ENCODE measurements at regions not wholly inside any gene's neighbourhood (a gene's known extent, or its start where the extent isn't known, plus 50 kb on each side); places are given as distances from the start of the nearest gene placed in this dataset.
"Not testable (repeated sequence)": the region's sequence is repeated elsewhere in the genome, so short reads cannot be mapped to it uniquely, and the experiment has no call there.

DNA sequence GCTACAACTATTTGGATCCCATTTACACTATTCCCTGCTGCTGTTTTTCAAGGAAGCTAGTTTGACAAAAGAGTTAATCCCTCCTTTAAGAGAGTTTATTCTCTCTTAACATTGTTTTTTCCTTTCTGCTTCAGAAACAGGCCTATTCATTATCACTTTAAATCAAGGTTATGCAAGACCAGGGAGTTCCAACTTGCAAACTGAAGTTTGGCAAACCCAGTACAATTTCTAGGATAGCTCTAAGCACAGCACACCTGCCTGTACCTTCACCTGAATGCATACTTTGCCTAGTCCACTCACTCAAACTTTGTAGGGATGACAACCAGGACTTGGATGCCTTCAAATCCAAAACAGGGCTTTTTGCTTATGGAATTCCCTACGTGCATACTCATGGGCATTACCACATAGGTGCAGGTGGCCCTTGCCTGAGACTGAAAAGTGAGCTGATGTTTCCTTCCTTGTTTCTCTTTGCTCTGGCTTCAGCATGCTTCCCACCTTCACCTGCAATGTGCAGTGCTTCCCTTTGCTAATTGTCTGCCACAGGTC lies 193.8 kb upstream of the MMADHC start:
- DNase-seq = no peak

DNA sequence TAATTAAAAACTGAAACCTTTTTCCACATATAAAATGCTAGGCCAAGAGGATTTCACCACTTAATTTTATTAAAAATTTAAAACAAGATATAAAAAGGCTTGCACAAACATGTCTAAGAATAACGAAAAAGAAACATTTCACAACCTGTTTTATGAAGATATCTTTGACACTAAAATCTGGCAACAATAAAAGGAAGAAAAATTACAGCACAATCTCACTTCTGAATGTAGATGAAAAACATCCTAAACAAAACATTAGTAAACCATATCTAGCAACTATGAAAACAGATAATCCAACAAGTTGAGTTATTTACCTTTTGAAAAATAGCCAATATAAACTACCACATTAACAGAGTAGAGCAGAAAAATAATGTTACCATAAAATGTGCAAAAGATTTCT lies 185.4 kb upstream of the MMADHC start:
- DNase-seq = no peak

DNA sequence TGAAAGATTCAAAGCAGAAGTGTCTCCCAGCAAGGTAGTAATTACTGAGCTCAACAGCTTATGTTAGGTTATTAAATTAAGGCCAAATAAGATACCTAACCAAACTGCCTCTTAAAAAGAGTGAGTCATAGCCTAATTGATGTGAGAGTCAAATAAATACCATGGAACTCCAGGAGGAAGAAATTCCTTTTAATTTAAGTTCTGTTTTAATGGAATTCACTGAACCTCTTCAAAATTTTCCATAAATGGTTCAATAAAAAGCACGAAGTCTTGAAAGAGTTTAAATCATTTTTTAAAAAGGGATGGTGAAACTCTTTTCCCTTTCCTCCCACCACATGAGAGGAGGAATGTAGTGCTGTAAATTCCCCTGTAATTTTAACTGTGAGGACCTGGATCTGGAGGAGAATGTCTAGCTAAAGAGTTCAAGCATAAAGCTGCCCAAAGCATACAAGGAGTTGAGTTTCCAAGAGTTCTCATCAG lies 180.8 kb upstream of the MMADHC start:
- DNase-seq = no peak

DNA sequence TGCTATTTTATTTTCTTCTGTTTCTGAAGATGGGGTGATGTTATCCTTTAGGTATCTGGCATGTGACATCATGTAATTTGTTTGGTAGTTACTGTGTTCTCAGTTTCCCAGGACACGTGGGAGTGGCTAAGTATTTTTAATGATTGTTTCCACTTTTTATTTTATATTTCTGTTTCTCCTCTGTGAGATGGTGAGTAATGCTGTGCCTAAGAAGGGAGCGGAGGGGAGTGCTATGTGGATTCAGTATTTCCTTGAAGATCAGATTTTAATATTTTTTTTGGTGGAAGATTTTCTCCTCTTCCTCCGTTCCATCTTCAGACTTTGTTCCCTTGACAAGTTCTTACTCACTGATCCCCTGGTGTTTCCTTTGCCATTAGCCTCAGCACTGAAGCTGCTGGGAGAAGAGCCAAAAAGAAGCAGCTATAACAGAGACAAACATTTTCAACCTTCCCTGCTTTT lies 180.0 kb upstream of the MMADHC start:
- DNase-seq = no peak

DNA sequence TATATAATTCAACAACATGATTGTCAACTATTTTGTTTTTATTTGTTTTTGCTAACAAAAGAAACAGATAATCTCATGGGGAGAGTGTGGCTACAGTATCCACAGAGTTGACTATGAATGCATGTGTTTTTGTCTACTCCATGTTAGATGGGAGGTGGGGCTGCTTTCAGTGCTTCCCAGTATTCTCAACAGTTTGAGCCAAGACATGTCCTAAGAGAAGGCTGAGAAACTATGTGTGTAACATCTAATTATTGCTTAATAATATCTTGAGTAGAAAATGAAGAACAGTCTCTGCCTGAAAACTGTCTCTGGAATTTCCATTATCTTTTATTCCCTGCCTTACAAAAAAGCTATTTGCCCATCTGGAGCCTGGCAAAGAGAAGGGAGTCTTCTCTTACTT lies 178.8 kb upstream of the MMADHC start:
- no peak for DNase-seq

DNA sequence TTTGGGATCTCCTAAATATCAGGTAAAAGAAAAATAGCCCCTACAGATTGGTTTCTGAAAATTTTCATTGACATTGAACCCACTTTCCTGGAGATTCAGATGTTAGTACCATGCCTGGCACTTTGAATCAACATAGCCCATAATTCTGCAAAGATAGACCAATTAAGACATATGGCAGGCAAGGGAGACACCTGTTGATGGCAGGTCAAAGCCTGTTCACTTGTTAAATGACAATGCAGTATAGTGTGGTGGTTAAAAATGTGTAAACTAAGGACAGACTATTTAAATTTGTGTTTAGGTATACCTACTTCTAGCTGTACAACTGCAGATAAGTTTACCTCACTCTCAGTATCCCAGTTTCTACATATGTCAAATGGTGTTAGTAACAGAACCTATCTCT lies 178.1 kb upstream of the MMADHC start:
- DNase-seq = no peak

DNA sequence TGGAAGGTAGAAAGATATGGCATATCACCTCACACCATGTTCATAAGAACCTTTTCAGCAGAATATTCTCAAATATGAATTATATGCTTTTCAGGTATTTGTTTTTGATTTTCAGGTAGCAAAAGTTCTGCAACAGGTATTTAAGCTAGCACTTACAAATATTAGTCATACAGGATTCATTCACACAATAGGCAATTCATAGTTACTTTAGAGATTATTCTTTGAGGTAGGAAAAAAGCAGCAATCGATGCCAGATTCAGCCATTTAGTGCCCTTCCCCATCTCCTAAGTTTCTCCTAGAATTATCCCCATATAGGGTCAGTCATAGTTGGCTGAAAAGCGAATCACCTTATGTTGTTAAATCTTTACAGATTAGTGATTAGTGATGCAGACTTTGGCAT lies 177.4 kb upstream of the MMADHC start:
- DNase-seq = no peak

DNA sequence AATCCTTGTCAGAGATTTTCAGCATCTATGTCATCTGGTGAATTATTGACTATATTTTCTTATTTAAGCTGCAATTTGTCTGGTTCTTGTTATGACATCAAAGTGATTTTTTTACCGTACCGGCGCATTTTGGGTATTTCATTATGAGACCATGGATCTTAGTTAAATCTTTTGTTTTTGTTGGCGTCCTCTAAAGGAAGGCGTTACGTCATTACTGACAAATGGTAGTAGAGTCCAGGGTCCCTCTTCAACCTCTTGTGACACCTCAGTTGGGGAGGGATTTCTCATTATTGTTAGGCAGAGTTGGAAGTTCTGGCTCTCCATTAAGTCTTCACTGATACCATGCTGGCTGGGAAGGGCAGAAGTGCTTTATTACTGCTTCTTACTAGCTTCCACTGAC lies 175.8 kb upstream of the MMADHC start:
- no peak for DNase-seq

DNA sequence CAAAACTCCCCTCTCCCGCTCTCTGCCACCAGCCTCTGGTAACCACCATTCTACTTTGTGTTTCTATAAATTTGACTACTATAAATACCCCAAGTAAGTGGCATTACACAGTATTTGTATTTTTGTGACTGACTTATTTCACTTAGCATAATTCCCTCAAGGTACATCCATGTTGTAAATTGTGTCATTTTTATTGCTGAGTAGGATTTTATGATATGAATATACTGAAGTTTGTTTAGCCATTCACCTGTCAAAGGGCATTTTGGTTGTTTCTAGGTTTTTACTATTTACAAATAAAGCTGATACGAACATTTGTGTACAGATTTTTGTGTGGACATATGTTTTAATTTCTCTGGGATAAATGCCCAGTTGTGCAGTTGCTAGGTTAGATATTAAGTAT lies 174.0 kb upstream of the MMADHC start:
- DNase-seq = no peak

DNA sequence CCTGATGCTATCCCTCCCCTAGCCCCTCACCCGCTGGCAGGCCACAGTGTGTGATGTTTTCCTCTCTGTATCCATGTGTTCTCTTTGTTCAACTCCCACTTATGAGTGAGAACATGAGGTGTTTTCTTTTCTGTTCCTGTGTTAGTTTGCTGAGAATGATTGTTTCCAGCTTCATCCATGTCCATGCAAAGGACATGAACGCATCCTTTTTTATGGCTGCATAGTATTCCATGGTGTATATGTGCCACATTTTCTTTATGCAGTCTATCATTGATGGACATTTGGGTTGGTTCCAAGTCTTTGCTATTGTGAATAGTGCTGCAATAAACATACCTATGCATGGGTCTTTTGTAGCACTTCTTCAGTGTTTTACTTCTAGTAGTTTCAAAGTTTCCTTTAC lies 171.8 kb upstream of the MMADHC start:
- not testable (repeated sequence) for DNase-seq

DNA sequence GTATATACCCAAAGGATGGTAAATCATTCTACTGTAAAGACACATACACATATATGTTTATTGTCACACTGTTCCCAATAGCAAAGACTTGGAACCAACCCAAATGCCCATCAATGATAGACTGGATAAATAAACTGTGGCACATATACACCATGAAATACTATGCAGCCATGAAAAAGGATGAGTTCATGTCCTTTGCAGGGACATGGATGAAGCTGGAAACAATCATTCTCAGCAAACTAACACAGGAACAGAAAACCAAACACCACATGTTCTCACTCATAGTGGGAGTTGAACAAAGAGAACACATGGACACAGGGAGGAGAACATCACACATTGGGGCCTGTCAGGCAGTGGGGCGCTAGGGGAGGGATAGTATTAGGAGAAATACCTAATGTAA lies 167.1 kb upstream of the MMADHC start:
- DNase-seq = not testable (repeated sequence)

DNA sequence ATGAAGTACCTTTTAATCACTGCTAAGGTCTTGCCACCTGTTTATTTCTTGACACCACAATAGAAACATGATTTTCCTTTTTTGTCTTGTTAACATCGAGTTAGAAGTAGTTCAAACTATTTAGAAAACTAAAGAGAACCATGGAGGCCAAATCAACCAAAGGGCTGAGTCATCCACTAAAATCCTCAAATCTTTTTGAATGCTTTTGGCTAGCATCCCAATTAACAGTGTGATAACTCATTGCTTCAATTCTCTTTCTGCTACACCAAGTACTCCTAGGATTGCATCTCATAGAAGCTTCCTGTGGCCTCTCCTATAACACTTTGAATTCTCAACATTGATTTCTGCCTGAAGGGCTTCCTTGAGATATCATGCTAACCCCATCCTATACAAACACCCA lies 159.9 kb upstream of the MMADHC start:
- DNase-seq = no peak

DNA sequence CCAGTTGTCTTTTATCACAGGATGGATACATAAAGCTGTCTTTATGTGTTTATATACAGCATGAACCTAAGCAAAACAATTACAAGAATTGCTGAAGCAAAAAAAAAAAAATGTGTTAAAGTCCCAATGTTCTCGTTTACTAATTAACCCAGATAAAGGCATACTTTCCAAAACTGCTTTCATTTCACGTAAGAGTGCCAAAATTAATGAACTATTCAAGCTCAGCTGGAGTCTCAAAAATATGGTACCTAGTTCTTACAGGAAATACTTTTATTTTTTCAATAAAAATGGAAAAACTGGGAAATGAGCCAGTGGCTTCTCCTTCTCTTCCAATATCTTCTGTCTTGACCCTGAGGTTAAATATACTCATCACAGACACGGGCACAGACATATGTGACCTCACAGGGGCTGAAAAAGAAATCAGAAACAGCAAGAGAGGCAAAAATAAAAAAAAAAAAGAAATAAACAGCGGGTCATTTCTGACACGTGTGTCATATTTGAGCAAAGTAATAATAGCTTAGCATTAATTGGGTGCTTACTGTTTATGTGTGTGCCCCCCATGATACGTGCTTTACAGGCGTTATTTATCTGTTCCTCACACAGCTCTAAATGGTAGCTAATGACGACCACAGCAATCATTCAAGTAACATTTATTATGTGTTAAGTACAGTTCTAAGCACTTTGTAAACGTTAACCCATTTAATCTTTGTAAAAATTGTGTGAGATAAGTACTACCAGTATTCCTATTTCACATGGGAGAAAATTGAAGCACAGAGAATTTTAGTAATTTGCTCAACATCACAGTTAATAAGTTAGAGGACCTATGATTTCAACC lies 158.0 kb upstream of the MMADHC start:
- DNase-seq = no peak

DNA sequence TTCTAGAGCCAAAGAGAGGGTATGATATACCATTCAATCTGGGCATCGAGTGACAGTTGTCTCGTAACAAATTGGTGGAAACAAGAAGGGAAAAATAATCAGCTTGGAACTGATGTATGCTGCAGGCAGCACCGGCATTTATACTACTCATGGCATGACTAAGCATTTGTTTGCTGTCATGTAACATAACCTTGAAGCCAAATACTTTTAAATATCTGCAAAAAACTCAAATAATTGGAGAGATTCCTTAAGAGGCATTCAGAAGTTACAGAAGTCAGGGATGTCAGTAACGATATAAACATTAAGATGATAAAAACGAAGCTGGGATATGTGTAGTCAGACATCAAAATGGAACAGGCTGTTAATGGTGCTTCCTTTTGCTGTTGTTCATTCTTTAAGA lies 157.3 kb upstream of the MMADHC start:
- no peak for DNase-seq

DNA sequence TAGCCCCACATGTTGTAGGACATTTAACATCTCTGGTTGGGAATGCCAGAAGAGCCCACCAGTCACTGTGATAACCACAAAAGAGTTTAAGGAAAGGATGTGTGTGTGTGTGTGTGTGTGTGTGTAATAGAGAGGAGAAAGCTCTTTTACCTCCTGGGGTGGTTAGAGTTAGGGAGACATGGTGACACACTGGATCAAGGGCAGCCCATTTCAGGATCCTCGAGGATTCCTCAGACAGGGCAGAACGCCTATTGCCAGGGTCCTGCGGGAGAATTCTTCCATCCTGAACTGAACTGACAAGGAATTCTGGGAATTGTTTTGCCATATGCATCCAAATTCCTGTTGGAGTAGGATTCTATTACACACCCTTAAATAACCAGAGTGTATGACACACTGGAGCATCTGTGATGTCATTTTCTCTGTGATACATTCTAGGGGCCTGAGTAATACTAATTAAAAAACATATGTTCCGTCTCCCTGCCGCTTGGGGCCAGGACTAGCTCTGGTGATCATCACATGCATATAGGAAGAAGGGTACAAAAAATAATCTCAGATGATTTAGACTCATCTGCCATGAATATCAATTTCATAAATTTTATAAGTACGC lies 156.4 kb upstream of the MMADHC start:
- peak; percentile 29 for DNase-seq

DNA sequence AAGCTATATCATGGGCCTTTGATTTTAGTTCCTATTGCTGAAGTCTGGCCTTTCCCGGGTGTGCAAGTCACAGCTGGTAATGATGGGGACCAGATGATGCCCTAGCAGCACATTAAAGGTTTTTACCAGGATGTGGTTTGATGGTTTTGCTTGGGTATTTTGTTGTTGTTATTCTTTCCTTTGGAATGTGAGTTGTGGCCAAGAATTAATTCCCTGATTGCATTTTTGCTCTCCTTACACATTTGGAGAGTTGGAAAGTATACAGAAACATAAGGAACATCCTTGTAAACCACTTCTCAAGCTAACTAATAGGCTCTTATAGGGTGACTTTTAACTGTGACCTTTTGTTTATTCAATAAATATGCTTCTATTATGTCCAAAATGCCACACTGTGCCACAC lies 154.1 kb upstream of the MMADHC start:
- DNase-seq = peak; percentile 31

DNA sequence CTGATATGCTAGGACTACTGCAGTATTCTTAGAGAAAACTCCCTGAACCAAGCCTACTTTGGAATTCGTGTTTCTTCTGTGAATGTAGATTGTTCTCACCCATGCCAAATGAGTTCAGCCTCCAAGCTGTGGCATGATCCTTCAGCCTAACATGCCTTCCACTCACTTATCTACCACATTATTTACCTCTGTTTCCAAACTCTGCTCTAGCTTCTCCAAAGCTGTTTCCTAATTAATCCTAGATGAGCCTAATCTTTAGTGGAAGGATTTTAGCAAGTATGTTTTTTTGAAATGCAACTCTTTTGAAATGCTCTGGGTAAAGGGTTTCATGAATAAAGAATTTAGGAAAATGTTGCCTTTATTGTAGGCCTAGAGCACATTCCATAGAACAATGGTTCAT lies 152.9 kb upstream of the MMADHC start:
- no peak for DNase-seq

DNA sequence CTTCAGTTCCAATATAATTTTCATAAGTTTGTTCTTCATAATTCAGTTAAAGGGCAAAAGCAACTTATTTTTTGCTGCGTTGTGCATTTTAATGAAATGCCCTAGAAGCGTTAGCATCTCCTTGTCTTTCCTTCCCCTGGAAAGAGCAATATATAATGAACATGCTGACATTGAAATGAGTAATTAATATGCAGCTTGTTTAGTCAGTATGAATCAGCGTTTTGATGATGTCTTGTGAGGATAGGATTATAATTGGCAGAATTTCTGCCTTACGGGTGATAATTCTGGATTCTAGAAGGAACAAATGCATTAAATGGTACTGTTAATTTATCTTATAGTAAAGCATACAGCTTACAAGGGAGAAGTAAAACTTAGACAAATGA lies 152.3 kb upstream of the MMADHC start:
- DNase-seq = no peak

DNA sequence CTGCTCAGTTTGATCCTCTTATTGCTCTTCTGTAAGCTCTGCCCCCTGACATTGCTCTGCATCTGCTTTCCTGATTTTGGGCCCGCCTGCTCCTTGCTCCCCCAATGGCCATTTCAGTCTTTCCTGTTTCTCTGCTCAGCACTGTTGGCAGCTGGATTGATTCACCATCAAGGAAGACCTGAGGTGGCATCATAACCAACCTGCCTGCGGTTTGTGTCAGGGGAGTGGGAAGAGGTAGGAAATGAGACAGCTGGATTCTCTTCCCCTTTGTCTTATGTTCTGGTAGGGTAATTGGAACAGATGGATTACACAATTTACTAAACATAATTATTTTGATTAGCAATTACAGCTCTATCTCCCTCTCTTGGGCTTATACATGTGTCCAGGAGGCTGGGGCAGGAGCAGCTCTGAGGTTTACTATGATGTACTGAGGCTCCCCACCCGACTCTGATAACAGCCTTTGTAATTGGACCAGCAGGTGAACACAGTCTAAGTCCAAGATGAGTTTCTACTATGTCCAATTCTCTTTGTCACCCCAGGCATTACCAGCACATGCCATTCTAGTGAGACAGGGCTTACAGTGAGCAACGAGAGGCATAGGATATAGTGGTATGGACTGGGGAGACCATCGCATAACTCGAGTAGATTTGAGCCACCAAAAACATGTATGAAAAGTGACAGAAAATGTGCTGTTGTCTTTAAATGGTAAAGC lies 151.8 kb upstream of the MMADHC start:
- DNase-seq = no peak

DNA sequence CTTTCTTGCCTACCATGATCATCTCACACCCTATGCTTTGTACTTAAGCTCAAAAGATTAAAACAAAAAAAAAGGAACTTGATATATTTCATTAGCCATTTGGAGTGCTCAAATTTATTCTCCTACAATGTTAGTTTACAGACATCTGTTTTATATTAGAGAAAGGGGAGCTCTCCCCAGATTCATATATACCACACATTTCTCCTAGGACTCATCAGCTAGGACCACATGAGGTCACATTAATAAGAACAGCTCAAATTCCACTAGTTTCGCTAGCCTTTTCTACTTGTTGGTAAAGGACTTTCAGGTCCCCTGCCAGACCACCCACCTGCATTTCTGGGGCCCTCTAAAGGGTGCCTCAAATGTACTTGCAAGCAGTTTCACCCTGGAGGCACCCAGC lies 151.2 kb upstream of the MMADHC start:
- DNase-seq = no peak

DNA sequence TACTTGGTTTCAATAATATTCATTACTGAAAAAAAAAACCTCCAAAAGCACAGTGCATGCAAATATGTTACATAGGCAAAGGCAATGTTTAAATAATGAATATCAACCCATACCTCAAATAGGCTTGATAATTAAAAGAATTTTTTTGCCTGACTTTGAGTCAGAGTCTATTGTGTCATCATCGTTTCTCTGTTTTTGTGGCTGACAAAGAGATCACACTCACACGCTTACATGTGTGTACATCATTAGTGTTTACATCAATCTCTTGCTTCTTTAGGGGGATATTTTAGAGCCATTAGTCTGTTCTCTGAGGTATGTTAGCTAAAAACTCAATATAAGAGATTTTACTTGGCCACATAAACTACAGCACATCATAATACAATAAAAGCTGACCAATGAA lies 150.3 kb upstream of the MMADHC start:
- no peak for DNase-seq

DNA sequence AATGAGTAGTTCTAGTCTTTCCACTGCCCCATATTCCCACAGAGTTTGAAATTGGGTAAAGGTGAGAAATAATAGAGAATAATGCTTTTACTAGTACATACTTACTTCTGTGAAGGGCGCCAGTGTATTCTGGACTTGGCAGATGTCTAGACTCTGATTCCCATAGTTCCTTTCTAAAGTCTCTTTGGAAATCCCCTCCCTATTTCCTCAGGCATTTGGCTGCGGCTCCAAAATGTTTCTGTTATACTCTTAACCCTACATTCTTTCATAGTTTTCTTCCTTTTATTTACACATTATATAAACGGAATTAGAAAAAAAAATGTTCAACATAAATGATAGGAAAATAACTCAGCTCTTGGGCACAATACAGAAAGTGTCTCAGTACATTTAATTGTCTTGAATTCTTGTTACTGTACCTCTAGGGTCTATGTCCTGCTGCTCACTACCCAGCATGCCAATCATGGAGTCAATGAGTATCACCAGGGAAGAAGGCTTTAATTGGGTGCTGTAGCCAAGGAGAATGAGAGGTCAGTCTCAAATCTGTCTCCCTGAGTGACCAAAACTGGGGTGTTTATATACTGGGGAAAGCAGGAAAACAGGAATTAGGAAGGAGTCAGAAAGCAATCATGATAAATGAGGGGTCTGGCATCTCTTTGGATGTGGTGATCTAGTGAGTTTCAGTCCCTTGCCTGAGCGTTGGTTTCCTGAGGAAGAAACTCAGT lies 147.8 kb upstream of the MMADHC start:
- no peak for DNase-seq
